ENCODE measurements at regions not wholly inside any gene's neighbourhood (a gene's known extent, or its start where the extent isn't known, plus 50 kb on each side); places are given as distances from the start of the nearest gene placed in this dataset.

- Histone ChIP-seq H3K4me1 (no peaks in the 10 kb centered on the region), H3K36me3 (no peaks in the 10 kb centered on the region), H3K27ac (no peak overlapping the region), H3K27me3 (replicated peaks in 1 of 7) (no peaks in the 10 kb centered on the region), H3K4me3 (no peak overlapping the region), H3K9me3 (peaks cover 0 to 10% (median 7%) of the 10 kb centered on the region in 8 donors)
- DNase-seq: no peak
- 87 to 92% (median 90%) methylated on average over 4 of the region's 4 CpGs for WGBS, 5 donors
- intact Hi-C loops (cut with DNase I; ENCODE audit: low total_unique reads): no loop called here
- TF ChIP-seq POLR2AphosphoS5 (IDR thresholded peaks at IDR 0.05): no peak
These were observed 287.8 kb downstream of the INHBA start for GRCh38 chr7:41415051-41415450.

GRCh38 chr7:41404375-41405074 is 298.4 kb downstream of the INHBA start:
- TF ChIP-seq POLR2AphosphoS5 (IDR thresholded peaks at IDR 0.05) (no peak), CTCF (IDR thresholded peaks at IDR 0.05 in 8 of 11, conservative IDR thresholded peaks at IDR 0.05 in 3 of 11) (no peak), POLR2A (IDR thresholded peaks at IDR 0.05) (no peak)
- Histone ChIP-seq H3K27me3 (replicated peaks in 1 of 7) (no peaks in the 10 kb centered on the region), H3K4me1 (no peaks in the 10 kb centered on the region), H3K27ac (no peak overlapping the region), H3K4me3 (no peak overlapping the region), H3K9me3 (no peaks in the 10 kb centered on the region), H3K36me3 (no peaks in the 10 kb centered on the region)
- 39 to 55% (median 54%) methylated on average over 3 of the region's 3 CpGs for WGBS, 5 donors
- no peak for DNase-seq
- intact Hi-C loops (cut with DNase I; ENCODE audit: low total_unique reads): no loop called here

- no peaks in the 10 kb centered on the region for H3K4me1 ChIP-seq
- no peaks in the 10 kb centered on the region for H3K36me3 ChIP-seq
- H3K27ac ChIP-seq: no peak overlapping the region
- TF ChIP-seq POLR2A (IDR thresholded peaks at IDR 0.05) (no peak), POLR2AphosphoS5 (IDR thresholded peaks at IDR 0.05) (no peak), CTCF (IDR thresholded peaks at IDR 0.05 in 8 of 11, conservative IDR thresholded peaks at IDR 0.05 in 3 of 11) (no peak)
- no peaks in the 10 kb centered on the region for H3K9me3 ChIP-seq
- intact Hi-C loops (cut with DNase I; ENCODE audit: low total_unique reads): no loop called here
- no peak overlapping the region for H3K4me3 ChIP-seq
- no peak for DNase-seq
- 63 to 77% (median 71%) methylated on average over 2 of the region's 2 CpGs for WGBS, 5 donors
- no peaks in the 10 kb centered on the region for H3K27me3 ChIP-seq (replicated peaks in 1 of 7)
These were observed 299.6 kb downstream of the INHBA start for GRCh38 chr7:41403291-41403690.

- Histone ChIP-seq H3K9me3 (no peaks in the 10 kb centered on the region), H3K27ac (no peak overlapping the region), H3K27me3 (replicated peaks in 1 of 7) (no peaks in the 10 kb centered on the region), H3K4me3 (no peak overlapping the region), H3K36me3 (no peaks in the 10 kb centered on the region), H3K4me1 (no peaks in the 10 kb centered on the region)
- WGBS, 5 donors: 44 to 93% (median 79%) methylated on average over 4 of the region's 4 CpGs
- TF ChIP-seq POLR2A (IDR thresholded peaks at IDR 0.05) (no peak), CTCF (IDR thresholded peaks at IDR 0.05 in 8 of 11, conservative IDR thresholded peaks at IDR 0.05 in 3 of 11) (no peak), POLR2AphosphoS5 (IDR thresholded peaks at IDR 0.05) (no peak)
- DNase-seq: no peak
- intact Hi-C loops (cut with DNase I; ENCODE audit: low total_unique reads): no loop called here
These were observed 301.1 kb downstream of the INHBA start for GRCh38 chr7:41401833-41402232.
